NCI-H2029 (cell line): ENCODE measurements at regions not wholly inside any gene's neighbourhood (a gene's known extent, or its start where the extent isn't known, plus 50 kb on each side); places are given as distances from the start of the nearest gene placed in this dataset.

ENCODE experiments used
- DNase-seq: peaks from one replicate; lab custom pipeline; 2025; lab: John Stamatoyannopoulos, UW

DNA sequence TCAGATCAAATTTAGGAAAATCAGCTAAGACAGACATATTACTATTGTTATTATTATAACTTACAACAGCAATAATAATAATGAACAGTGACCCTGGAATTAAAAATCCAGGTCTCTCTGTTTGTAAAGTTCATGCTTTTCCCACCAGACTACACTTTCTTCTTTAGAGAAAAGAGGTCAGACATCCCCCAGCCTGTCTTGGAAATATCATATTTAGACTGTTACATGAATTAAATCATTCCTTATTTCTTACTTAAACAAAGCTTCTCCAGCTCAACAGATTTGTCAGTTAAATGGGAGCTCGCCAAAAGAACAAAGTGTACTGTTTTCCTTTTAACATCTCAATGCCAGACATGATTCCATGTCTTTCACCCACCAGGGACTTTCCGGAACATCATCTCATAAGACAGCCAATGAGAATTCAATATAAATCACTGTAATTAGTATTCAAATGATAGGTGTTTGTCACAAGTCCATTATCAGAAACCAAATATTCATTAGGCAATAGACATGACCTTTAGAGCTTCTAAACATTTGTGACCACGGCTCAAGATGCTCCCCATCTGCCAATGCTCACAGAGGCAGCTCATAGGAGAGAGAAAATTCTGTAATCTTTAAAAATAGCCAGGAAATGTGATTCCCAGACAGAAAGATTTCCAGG, 351.9 kb downstream of the ENC1 start:
- DNase-seq, result no peak

DNA sequence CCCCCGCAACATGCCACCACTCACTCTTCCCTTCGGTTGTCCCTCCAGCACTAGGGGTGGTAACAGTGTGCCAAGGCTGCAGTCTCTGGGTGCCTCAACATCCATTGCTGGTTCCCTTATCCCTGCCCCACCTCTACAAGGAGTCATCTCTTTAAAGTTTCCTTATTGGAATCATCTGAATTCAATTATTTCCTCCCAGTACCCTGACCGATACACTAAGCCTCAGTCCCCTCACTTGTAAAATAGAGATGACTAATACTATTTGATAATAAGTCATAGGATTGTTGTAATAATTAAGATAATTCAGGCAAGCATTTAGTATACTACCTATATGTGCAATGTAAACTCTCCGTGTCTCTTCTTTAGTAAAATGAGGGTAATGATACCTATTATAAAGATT, 352.5 kb downstream of the ENC1 start:
- DNase-seq, result no peak

DNA sequence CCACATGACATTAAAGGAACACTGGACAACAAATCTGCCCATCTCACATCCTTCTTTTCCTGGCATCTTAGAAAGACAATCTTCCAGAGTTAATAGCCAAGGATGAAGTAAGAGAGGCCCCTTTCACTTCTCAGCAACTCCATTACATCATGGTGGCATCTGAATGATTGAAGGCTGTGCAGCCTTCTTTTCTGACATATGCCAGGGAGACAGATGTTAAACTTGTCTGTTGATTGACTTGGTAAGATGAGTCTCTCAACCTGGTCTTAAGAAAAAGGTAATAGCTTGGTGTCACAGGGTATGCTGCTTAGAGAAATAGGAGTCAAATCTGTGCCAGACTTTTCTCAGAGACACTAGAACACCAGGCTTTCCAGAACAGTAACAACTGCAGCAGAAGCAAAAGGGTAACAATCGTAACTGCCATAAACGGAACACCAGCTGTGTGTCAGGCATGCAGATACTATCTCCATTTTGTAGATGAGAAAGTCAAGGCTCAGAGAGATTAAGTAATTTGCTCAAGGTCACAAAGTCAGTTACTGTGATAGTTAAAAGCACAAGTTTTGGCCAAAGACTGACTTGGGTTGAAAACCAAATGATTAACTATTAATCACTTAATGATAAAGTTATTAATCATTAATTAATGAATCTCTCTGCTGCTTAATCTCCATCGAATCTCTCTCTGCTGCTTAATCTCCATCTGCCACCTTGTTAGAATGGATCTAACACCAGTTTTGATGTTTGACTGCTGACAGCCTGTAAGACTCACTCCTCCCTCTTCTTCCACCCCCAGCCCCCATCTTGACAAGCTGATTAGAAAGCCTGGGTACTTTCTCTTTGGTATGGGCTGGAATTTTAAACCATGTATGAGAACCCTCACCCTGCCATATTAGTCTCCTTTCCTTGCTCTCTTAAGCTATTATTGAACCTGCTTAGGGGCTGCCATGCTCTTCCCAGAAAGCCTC, 353.5 kb downstream of the ENC1 start:
- DNase-seq, result no peak

DNA sequence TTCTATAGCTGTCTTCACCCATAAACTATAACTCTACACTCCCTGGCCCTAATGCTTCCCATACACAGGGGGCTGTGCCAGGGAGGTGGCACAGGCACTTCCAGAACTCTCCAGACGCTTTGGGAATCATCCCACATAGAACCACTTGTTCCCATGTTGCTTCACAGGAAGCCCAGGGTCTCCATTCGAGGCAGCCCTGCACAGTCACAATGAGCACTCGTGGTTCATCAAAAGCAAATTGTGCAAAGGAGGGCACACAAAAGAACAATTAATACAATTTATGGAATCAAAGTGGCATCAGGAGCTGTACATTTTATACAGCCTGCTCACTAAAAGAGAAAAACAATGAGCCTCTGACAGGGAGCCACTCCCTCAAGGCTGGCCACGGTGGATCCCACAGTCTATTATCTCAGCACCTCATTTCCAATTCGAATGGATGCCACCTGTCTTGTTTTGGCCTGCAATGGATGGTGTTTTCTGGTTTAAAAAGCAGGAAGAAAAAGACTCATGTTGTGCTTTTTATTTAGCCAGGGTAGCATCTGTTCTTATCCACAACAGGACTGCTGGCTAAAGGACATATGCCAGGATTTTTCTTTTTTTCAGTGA, 354.8 kb downstream of the ENC1 start:
- no peak for DNase-seq

DNA sequence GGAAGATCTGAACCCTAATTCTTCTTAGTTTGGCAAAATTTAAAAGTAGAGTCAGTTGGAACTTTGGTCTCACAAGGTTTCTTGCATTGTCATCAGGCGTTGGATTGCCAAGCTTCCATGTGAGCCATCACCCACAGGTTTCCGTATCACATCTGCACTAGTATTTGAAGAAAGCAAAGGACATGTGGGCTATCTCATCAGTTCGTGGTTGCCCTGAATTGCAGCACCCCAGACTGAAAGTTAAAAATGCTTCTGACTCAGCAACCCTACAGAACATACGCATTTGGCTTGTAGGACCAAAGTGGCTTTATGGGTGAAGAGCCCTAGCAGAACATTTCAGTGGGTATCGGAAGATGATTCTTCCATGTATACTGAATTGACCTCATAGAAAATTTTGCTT, 358.0 kb downstream of the ENC1 start:
- no peak for DNase-seq

DNA sequence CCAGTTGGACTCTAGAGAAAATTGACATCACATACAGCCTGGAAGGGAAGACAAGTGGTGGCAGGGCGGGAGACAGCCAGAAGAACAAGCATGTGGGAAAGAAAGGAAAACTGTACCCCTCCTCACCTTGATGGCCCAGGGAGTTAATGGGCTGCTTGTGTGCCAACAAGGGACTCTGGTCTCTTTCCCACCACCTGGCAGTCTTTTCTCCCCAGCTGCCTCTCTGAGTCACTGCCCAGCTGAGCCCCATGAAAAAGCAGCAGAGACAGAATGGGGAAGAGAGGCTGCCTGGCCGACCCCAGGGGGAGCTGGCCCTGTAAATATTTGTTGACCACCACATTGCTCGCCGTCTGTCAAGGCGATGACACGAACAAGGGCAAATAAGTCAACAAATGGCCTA, 359.4 kb downstream of the ENC1 start:
- DNase-seq, result no peak

DNA sequence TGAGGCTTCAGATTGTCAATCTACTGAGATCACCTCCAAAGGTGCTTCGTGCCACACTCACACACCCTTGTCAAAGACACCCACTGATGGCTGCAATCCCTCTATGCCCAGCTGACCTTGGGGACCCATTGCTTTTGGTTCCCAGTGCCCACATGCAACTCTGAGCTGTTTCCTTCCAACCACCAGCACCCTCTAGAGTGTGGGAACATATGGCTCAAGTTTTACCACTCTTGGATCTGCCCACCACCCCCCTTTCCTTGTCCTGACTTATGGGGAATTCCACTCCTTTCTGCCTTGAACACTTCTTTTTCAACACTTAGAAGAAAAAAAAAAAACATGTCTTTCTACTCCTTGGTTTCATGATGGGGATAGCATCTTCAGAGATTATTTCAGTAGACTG, 360.2 kb downstream of the ENC1 start:
- no peak for DNase-seq

DNA sequence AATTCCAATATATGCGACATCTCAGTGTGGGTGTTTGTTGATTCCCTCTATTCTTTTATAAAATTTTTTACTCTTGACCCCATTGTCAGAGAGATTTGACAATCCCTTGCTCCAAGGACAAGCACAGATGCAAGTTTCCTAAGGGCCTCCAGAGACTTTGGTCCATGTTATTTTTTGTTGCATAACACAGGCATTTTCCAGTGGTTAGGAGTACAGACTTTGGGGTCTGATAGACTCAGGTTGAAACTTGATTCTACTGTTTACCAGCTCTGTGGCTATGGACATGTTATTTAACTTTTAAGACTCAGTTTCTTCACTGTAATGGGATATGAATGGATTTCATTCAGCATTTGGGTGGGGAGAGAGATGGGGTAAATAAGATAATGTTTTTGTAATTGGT, 361.3 kb downstream of the ENC1 start:
- no peak for DNase-seq

DNA sequence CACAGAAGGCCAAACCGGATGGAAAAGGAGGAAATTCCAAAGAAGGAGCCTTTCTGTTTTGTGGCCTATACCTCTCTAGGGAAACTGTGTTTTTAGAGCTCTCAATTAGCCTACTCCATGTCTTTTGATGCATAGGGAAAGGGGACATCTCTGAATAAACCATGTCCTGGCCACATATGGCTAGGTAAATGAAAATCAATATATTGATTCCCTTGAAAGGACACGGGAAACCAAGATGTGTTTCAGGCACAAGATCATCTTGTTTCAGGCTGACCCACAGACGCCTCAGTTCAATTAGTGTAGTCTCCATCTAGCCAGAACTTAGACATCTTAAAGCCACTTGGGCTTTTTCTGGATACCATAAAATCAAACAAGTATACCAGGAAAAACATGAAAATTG, 363.1 kb downstream of the ENC1 start:
- no peak for DNase-seq

DNA sequence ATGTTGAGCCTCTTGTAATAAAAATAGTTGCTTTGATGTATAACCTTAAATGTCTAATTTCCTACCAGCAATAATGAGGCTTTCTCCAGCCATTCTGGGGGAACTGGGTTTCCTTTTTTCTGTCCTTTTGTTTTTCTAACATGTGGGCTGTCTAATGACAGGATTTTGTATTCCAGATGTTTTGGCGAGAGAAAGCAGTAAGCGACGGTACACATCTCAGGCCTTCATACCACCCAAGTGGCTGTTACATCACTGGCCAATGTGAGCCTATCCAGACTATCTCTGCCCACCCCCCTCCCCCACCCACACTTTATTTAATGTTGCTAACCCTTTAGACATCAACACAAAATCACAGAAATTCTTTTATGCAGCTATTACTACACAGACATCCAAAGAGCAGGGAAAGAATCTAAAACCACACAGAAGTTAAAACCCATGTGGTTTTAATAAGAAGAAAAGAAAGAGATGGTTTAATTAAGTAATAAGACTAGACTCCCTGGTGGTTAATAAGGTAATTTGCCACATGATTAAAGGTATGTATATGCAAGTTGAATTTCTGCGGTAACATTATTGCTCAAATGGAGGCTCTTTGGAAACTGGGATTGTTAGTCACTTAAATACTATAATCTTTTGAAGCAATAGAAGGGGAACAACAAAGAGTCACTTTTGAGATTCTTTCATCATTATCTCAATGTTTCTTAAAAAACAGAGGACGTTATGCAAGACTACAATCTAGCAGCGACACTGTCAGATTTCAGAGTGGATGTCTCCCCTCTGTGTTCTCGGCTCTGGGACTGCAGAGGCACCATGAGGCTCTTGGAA, 365.1 kb downstream of the ENC1 start:
- no peak for DNase-seq

DNA sequence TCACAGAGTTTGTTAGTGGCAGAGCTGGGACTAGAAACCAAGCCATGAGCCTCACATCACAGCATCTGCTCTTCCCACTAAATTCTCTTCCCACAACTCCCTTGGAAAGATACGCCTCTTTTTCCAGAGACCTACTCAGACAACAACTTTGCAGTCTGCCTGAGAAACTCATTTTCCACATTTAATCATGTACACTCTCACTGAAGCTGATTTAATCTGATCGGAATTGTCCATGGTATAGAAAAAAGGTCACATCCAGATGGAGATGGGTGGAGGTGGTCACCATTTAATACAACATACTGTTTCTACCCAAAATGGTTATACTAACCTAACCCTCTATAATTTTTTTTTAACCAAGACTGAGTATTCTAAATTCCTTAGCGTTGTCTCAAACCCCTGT, 366.2 kb downstream of the ENC1 start:
- no peak for DNase-seq

DNA sequence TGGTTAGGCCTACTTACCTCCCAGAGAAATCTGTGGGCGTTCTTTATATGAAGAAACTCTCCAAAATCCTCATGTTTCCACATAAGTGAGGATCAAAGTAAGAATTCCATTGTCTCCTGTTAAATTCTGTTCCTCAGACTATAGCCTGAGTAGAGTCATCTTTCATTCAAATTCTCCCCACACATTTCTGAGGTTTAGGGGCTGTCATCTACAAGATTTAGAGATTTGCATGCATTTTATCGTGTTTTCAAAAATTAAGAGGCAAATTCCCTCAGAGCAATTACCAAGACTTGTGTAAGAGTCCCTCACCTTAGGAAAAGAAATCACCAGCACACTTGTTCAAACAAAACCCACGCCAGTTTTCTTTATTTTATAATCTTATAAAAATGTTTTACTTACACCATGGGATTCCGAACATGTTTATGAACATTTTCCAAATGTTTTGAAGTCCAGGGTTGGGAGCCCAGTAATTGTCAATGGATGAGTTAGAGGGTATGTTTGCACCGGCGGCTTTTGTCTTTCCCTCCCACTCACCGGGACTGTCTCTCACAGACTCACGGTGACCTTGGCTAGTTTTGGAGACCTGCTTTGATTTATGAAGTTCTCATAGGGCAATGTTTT, 367.6 kb downstream of the ENC1 start:
- no peak for DNase-seq

DNA sequence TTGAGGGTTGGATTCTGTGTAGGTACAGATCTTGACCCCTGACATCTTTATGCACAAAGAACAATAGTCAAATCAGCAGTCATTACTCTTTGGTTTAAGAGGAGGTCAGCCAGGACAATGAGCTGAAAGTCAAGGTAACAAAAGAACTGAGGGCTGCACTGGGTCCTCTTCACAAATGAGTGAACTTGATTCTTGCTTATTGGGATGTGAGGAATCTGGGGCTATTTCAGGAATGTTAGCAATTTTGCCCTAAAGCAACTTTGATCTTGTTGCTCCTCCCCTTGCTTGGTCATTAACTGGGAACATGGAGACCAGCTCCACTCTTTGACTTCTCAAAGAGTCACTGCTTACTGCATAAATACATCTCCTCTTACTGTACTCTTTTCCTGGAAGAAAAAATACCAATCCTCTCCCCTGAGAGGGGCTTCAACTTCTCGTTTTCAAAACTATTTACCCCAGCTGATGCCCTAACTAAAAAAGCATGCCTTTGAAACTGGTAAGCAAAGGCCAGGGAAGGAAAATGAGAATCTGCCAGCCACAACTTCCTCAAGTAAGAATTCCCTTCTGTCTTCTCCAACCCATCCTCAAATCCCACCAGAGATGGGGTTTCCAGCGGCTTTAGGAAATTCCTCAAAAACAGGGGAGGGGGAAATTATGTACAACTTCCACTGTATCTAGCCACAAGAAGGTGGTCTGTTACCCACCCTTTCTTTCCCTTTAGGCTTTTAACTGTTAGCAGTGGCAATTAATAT, 368.3 kb downstream of the ENC1 start:
- DNase-seq, result no peak

DNA sequence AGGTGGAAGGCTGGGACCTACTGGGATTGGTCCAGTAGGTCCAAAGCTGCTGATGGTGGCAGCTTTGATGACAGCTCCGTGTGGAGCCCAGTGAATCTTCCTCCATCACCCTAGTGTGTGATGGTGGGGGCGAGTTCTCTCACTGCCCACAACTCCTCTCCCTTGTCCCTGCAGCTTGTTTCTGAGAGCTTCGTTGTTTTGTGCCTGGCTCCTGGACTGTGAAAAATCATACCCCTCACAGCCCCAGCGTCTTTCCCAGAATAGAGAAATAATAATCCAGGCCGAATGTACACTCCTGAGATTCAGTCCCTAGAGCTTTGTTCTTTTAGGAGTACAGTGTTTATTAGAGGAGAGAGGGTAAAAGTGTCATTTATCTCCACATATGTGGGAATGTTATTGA, 372.2 kb downstream of the ENC1 start:
- DNase-seq, result no peak

DNA sequence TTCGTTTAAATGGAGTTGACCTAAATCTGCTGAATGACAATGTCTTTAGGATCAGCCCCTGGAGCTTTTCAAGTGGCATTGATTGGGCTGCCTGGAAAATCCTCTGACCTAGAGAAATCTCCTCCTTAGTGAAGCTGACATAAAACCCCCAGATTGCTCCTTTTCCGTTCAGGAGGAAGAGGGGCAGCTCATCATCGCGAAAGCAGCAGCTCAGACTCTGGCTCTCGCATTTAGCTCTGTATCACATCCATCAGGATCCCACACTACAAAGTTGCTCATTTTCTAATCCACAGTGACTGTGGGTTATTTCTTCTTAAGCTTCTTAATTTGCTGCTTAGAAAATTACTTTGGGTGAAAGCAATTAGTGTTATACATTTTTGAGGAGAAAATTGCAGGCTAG, 373.7 kb downstream of the ENC1 start:
- DNase-seq, result no peak

DNA sequence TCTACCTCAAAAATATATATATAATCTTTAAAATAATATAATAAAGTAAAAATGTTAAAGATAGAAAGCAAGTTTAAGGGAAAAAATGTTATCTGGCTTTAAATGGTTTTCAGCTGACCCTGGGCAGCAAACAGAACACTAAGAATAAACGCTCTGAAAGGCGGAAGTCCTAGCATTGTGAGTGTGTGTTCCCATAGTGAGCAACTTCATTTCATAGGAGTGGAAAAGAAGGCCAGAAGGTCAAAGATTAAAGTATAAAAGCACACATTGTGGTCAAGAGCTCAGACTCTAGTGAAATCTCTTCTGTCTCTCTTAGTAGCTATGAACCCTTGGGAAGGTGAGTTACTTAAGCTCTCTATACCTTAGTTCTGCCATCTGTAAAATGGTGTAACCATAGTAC, 374.4 kb downstream of the ENC1 start:
- no peak for DNase-seq

DNA sequence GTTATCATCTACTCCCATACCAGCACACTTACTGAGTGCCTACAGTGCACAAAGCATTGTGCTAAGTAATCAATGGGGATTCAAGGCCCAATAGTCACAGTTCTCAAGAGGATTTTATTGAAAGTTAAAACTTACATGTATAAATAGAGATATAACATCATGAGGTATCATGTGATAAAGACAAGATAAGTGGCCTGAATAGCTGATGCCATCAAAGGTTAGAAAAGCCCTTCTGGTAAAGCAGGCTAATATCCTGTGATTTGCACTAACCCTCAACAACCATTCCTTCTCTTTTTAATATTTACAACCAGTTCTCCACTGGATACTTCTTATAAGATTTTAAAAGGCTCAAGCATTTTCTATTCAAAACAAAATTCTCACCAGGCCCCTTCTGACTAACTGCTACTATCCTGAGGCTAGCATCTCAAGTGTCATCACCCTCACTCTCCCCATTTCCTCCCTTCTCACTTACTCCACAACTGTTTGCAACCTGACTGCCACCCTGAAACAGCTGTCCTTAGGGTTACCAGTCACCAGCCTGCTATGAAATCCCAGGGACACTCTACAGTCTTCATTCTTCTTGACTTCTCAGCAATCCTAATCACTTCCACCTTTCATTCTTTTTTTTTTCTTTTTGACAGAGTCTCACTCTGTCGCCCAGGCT, 377.9 kb downstream of the ENC1 start:
- no peak for DNase-seq

DNA sequence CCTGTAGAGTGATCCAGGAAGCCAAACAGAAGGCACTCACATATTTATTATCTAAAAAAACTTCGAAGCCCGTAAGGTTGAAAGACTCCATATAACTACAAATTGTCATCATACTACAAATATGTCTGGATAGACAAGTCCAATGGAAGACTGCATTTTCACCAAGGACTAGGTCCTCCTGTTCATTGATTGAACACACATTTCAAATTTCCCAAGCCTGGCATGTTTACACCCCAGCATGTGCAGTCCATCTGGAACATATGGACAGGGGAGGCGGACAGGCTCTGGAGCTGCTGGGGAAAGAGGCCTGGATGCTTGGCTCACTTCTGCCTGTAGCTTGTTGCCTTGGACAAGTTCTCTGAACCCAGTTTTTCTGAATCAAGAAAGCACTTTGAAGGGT, 378.7 kb downstream of the ENC1 start:
- DNase-seq, result no peak

DNA sequence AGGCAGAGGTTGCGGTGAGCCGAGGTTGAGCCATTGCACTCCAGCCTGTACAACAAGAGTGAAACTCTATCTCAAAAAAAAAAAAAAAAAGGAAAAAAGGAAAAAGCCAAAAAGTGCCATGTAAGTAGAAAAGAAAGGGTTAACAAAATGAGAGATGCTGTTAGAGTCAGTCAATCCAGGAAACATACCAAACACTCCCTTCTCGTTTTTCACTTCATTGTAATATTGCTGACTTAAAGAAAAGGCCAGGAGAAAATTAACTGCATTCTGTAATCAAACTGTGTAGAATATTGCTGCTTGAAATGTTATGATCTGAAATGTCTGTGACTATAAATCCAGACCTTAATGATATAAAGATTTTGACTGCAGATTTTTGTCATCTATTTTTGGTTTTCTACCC, 379.1 kb downstream of the ENC1 start:
- no peak for DNase-seq

DNA sequence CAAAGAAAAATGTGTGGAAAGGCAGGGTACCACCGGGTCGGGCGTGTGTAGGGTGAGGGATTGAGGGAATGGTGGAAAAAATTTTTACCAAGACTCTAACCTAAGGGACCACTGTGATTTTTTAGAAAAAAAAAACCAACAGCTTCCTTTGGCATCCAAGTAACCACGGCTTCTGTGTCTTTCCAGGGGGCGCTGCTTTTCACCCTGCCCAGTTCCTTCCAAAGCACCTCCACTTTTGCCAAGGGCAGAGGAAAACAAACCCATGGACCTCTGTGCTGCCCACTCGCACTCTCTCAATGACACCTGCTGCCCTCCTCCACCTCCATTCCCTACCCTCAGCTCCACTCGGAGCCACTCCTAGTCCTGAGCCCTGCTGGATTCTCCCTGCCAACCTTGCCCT, 381.0 kb downstream of the ENC1 start:
- DNase-seq, result no peak

DNA sequence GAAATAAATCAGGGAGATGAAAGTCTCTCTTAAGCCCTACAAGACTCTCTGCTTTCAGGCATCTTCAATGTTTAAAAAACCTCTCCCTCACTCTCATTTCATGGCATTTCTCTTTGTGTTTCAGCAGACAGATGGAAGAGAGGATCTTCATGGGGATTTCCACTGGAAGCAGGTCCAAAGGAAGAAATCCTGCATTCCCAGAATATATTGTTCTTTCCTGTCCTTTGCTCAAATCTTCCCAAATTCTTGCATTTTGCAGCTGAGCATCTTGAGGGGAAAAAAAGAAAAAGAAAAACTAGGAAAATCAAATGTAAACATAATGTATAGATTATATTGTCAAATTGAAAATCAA, 382.2 kb downstream of the ENC1 start:
- no peak for DNase-seq
